Astrocyte (in vitro differentiated cells and primary cell): ENCODE measurements at regions not wholly inside any gene's neighbourhood (a gene's known extent, or its start where the extent isn't known, plus 50 kb on each side); places are given as distances from the start of the nearest gene placed in this dataset.

Experiments
- EZH2 ChIP-seq: IDR thresholded peaks from 2 replicates; pipeline ENCODE4 v1.6.1; 2012; ENCODE audit warnings: mild to moderate bottlenecking, low read length, inconsistent platforms; ENCODE audit not compliant: insufficient read depth
- TF ChIP-seq, protein P1 (sequence below): IDR thresholded peaks from 2 replicates; pipeline ENCODE4 v1.5.1; 2011; ENCODE audit warnings: low read depth, mild to moderate bottlenecking, inconsistent platforms, low read length, moderate library complexity; ENCODE audit not compliant: insufficient read depth

DNA sequence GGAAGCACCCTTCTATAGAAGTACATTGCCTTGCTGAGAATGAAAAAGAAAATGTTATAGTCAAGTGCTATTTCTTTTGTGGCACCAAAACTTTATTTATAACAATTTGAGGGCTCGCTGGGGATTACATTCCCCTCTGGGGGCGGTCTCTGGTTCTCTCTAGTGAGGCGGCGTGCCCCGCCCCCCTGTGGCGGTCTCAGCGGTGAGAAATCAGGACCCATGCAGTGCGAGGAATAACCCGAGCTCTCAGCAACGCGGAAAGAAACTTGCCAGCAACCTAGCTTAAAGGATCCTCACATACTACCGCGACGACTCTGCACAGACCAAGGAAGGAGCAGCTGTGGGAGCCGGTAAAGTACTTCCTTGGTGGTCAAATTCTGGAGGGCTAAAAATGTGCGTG, 83.4 kb upstream of the SHISA3 start:
- TF ChIP-seq, protein P1, sequence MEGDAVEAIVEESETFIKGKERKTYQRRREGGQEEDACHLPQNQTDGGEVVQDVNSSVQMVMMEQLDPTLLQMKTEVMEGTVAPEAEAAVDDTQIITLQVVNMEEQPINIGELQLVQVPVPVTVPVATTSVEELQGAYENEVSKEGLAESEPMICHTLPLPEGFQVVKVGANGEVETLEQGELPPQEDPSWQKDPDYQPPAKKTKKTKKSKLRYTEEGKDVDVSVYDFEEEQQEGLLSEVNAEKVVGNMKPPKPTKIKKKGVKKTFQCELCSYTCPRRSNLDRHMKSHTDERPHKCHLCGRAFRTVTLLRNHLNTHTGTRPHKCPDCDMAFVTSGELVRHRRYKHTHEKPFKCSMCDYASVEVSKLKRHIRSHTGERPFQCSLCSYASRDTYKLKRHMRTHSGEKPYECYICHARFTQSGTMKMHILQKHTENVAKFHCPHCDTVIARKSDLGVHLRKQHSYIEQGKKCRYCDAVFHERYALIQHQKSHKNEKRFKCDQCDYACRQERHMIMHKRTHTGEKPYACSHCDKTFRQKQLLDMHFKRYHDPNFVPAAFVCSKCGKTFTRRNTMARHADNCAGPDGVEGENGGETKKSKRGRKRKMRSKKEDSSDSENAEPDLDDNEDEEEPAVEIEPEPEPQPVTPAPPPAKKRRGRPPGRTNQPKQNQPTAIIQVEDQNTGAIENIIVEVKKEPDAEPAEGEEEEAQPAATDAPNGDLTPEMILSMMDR, result no peak
- TF ChIP-seq EZH2, result no peak
